Common myeloid progenitor, CD34-positive (primary cell): ENCODE measurements at regions not wholly inside any gene's neighbourhood (a gene's known extent, or its start where the extent isn't known, plus 50 kb on each side); places are given as distances from the start of the nearest gene placed in this dataset.

Experiments
- CTCF ChIA-PET: fragments of 350-600 bp; sonication (Branson Sonifier 250); formaldehyde crosslinking; loops from one replicate; lab custom pipeline; 2021; ENCODE audit warnings: antibody characterized with exemption; lab: Charles Lee
- POLR2A ChIA-PET: fragments of 350-600 bp; sonication (Branson Sonifier 250); formaldehyde crosslinking; loops from one replicate; lab custom pipeline; 2021; ENCODE audit warnings: antibody characterized with exemption; lab: Charles Lee
- DNase-seq, 3 donors: peaks; one replicate each; pipeline versions ENCODE4 v3.0.0 to v3.0.0-alpha.2; 2013
- H3K27ac ChIP-seq, 2 experiments: 1 replicate in 1 of 2; 2 replicates in 1 of 2; pipeline ENCODE4 v1.7.0; 2013; ENCODE audit warnings: inconsistent platforms in 2 of 2, low read length in 2 of 2, mild to moderate bottlenecking in 2 of 2, low read depth in 1 of 2, moderate library complexity in 1 of 2; ENCODE audit not compliant: severe bottlenecking in 2 of 2, insufficient read depth in 1 of 2, poor library complexity in 1 of 2
- H3K27me3 ChIP-seq, 5 experiments: replicated peaks in 2 of 5; 1 replicate in 3 of 5; 2 replicates in 2 of 5; pipeline versions ENCODE4 v1.6.1 to v1.7.0; 2013; ENCODE audit warnings: low read length in 4 of 5, mild to moderate bottlenecking in 2 of 5, moderate library complexity in 2 of 5, inconsistent platforms in 1 of 5; ENCODE audit not compliant: insufficient read depth in 5 of 5, control insufficient read depth in 4 of 5
- H3K36me3 ChIP-seq, 4 experiments: 1 replicate in 2 of 4; 2 replicates in 2 of 4; pipeline versions ENCODE4 v1.6.1 to v1.7.0; 2013; ENCODE audit warnings: low read length in 3 of 4, control low read depth in 1 of 4, mild to moderate bottlenecking in 1 of 4; ENCODE audit not compliant: control insufficient read depth in 4 of 4, insufficient read depth in 4 of 4
- H3K4me1 ChIP-seq, 4 experiments: 1 replicate in 3 of 4; 2 replicates in 1 of 4; pipeline versions ENCODE4 v1.6.1 to v1.7.1; 2013; ENCODE audit warnings: low read length in 3 of 4, mild to moderate bottlenecking in 3 of 4, control low read depth in 1 of 4, inconsistent platforms in 1 of 4, moderate library complexity in 1 of 4; ENCODE audit not compliant: control insufficient read depth in 4 of 4, insufficient read depth in 4 of 4; ENCODE audit errors: control extremely low read depth in 1 of 4
- H3K4me3 ChIP-seq, 7 experiments: 1 replicate in 4 of 7; 2 replicates in 3 of 7; pipeline versions ENCODE4 v1.5.1 to v1.7.0; 2013; ENCODE audit warnings: mild to moderate bottlenecking in 7 of 7, low read length in 6 of 7, moderate library complexity in 6 of 7, inconsistent platforms in 2 of 7, low read depth in 2 of 7, control low read depth in 1 of 7; ENCODE audit not compliant: insufficient read depth in 4 of 7, control insufficient read depth in 1 of 7; ENCODE audit errors: extremely low read depth in 1 of 7
- H3K9me3 ChIP-seq, 5 experiments: 1 replicate in 4 of 5; 2 replicates in 1 of 5; pipeline versions ENCODE4 v1.6.1 to v1.7.1; 2013; ENCODE audit warnings: low read length in 4 of 5, mild to moderate bottlenecking in 2 of 5, inconsistent platforms in 1 of 5, low read depth in 1 of 5, moderate library complexity in 1 of 5; ENCODE audit not compliant: control insufficient read depth in 4 of 5, insufficient read depth in 2 of 5; ENCODE audit errors: control extremely low read depth in 1 of 5
- WGBS: methylation state at CpG from one replicate; pipeline ENCODE4 v1.1.5; 2013; ENCODE audit not compliant: insufficient coverage; 5-methylcytosine and 5-hydroxymethylcytosine counted together

- Histone ChIP-seq H3K4me1 (peaks cover 0 to 5% (median 0%) of the 10 kb centered on the region in 4 experiments), H3K4me3 (peak overlapping the region in 1 of 7 experiments; percentile 34), H3K27ac (no peak overlapping the region), H3K9me3 (no peaks in the 10 kb centered on the region), H3K27me3 (no peaks in the 10 kb centered on the region), H3K36me3 (no peaks in the 10 kb centered on the region)
- POLR2A ChIA-PET = interaction anchor here (0.6 kb wide), 1 partner anchor 1771 kb away, joined by 4 read pairs; no protein-coding TSS in a partner anchor
- 35% methylated on average over 13 of the region's 13 CpGs for WGBS
- CTCF ChIA-PET = interaction anchor here (0.7 to 6.0 kb wide), 7 partner anchors 12 to 1588 kb away, joined by 3 to 39 read pairs (median 4); no protein-coding TSS in a partner anchor
- peak; percentile 86 to 94 (median 92) for DNase-seq
Measured at GRCh38 chr2:180125245-180125962, 118.3 kb upstream of the CWC22 start.

GRCh38 chr2:180124273-180125139, 117.4 kb upstream of the CWC22 start:
- no peak overlapping the region for H3K27ac ChIP-seq
- WGBS = 70% methylated on average over 2 of the region's 8 CpGs
- DNase-seq = peak; percentile 57 to 79 (median 71)
- no peaks in the 10 kb centered on the region for H3K36me3 ChIP-seq
- peaks cover 0 to 5% (median 0%) of the 10 kb centered on the region in 4 experiments for H3K4me1 ChIP-seq
- ChIA-PET CTCF (interaction anchor here (0.7 to 6.0 kb wide), 7 partner anchors 11 to 1955 kb away, joined by 3 to 39 read pairs (median 3); no protein-coding TSS in a partner anchor), POLR2A (no interaction called here)
- H3K9me3 ChIP-seq = no peaks in the 10 kb centered on the region
- no peak overlapping the region for H3K4me3 ChIP-seq
- no peaks in the 10 kb centered on the region for H3K27me3 ChIP-seq

- CTCF ChIA-PET = interaction anchor here (1.2 to 6.0 kb wide), 5 partner anchors 9 to 1592 kb away, joined by 3 to 39 read pairs (median 4); no protein-coding TSS in a partner anchor
- H3K9me3 ChIP-seq = no peaks in the 10 kb centered on the region
- WGBS = 75% methylated on average over 1 of the region's 2 CpGs
- no peaks in the 10 kb centered on the region for H3K27me3 ChIP-seq
- no peak for DNase-seq
- POLR2A ChIA-PET = no interaction called here
- H3K27ac ChIP-seq = no peak overlapping the region
- no peaks in the 10 kb centered on the region for H3K36me3 ChIP-seq
- peaks cover 0 to 5% (median 0%) of the 10 kb centered on the region in 4 experiments for H3K4me1 ChIP-seq
- no peak overlapping the region for H3K4me3 ChIP-seq
Measured at GRCh38 chr2:180122874-180123273, 115.8 kb upstream of the CWC22 start.

GRCh38 chr2:180115675-180116074, 108.6 kb upstream of the CWC22 start:
- 100% methylated on average over 1 of the region's 2 CpGs for WGBS
- Histone ChIP-seq H3K4me1 (no peaks in the 10 kb centered on the region), H3K27me3 (no peaks in the 10 kb centered on the region), H3K9me3 (no peaks in the 10 kb centered on the region), H3K4me3 (no peak overlapping the region), H3K36me3 (no peaks in the 10 kb centered on the region), H3K27ac (no peak overlapping the region)
- ChIA-PET CTCF (no interaction called here), POLR2A (no interaction called here)
- no peak for DNase-seq

- Histone ChIP-seq H3K27ac (no peak overlapping the region), H3K27me3 (no peaks in the 10 kb centered on the region), H3K9me3 (no peaks in the 10 kb centered on the region), H3K36me3 (no peaks in the 10 kb centered on the region), H3K4me3 (no peak overlapping the region), H3K4me1 (no peaks in the 10 kb centered on the region)
- DNase-seq = no peak
- 100% methylated on average over 2 of the region's 2 CpGs for WGBS
- CTCF ChIA-PET = interaction anchor here (2.7 kb wide), 1 partner anchor 8 kb away, joined by 13 read pairs; no protein-coding TSS in a partner anchor
- POLR2A ChIA-PET = no interaction called here
Measured at GRCh38 chr2:180115269-180115668, 108.2 kb upstream of the CWC22 start.

- H3K27me3 ChIP-seq = no peaks in the 10 kb centered on the region
- no peak overlapping the region for H3K27ac ChIP-seq
- H3K36me3 ChIP-seq = no peaks in the 10 kb centered on the region
- no peaks in the 10 kb centered on the region for H3K4me1 ChIP-seq
- no peak for DNase-seq
- no peak overlapping the region for H3K4me3 ChIP-seq
- WGBS = no CpG with 5 or more reads among the region's 1 CpG
- ChIA-PET CTCF (interaction anchor here (1.3 kb wide), 1 partner anchor 14 kb away, joined by 3 read pairs; no protein-coding TSS in a partner anchor), POLR2A (no interaction called here)
- no peaks in the 10 kb centered on the region for H3K9me3 ChIP-seq
Measured at GRCh38 chr2:180111901-180112300, 104.8 kb upstream of the CWC22 start.
